ENCODE measurements at regions not wholly inside any gene's neighbourhood (a gene's known extent, or its start where the extent isn't known, plus 50 kb on each side); places are given as distances from the start of the nearest gene placed in this dataset.

- TF ChIP-seq REST (IDR thresholded peaks at IDR 0.05; ENCODE audit: low read depth, low read length) = no peak
- no peak for TF ChIP-seq MXI1 (IDR thresholded peaks at IDR 0.05; ENCODE audit: low read depth, low read length)
- no peak for TF ChIP-seq EZH2phosphoT487 (IDR thresholded peaks at IDR 0.05; ENCODE audit: borderline replicate concordance, low read depth)
- TF ChIP-seq, protein P1, sequence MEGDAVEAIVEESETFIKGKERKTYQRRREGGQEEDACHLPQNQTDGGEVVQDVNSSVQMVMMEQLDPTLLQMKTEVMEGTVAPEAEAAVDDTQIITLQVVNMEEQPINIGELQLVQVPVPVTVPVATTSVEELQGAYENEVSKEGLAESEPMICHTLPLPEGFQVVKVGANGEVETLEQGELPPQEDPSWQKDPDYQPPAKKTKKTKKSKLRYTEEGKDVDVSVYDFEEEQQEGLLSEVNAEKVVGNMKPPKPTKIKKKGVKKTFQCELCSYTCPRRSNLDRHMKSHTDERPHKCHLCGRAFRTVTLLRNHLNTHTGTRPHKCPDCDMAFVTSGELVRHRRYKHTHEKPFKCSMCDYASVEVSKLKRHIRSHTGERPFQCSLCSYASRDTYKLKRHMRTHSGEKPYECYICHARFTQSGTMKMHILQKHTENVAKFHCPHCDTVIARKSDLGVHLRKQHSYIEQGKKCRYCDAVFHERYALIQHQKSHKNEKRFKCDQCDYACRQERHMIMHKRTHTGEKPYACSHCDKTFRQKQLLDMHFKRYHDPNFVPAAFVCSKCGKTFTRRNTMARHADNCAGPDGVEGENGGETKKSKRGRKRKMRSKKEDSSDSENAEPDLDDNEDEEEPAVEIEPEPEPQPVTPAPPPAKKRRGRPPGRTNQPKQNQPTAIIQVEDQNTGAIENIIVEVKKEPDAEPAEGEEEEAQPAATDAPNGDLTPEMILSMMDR (IDR thresholded peaks at IDR 0.05) = no peak
- TF ChIP-seq USF2 (IDR thresholded peaks at IDR 0.05; ENCODE audit: borderline replicate concordance, low read depth, low read length) = no peak
- TF ChIP-seq, protein P2, sequence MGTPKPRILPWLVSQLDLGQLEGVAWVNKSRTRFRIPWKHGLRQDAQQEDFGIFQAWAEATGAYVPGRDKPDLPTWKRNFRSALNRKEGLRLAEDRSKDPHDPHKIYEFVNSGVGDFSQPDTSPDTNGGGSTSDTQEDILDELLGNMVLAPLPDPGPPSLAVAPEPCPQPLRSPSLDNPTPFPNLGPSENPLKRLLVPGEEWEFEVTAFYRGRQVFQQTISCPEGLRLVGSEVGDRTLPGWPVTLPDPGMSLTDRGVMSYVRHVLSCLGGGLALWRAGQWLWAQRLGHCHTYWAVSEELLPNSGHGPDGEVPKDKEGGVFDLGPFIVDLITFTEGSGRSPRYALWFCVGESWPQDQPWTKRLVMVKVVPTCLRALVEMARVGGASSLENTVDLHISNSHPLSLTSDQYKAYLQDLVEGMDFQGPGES (IDR thresholded peaks at IDR 0.05; ENCODE audit: low read depth, low read length) = no peak
- no peak for TF ChIP-seq TAF1 (IDR thresholded peaks at IDR 0.05; ENCODE audit: borderline replicate concordance, low read depth, low read length)
- TF ChIP-seq EP300 (IDR thresholded peaks at IDR 0.05; ENCODE audit: borderline replicate concordance in 1 of 2, low read depth in 1 of 2, low read length in 1 of 2) = no peak
- TF ChIP-seq YY1 (IDR thresholded peaks at IDR 0.05; ENCODE audit: low read depth) = no peak
- TF ChIP-seq SIN3A (IDR thresholded peaks at IDR 0.05; ENCODE audit: borderline replicate concordance, low read depth, low read length) = no peak
- TF ChIP-seq CHD2 (IDR thresholded peaks at IDR 0.05; ENCODE audit: low read length, partially characterized antibody) = no peak
- TF ChIP-seq FOSL2 (IDR thresholded peaks at IDR 0.05; ENCODE audit: borderline replicate concordance, low read depth) = no peak
- TF ChIP-seq, protein P3, sequence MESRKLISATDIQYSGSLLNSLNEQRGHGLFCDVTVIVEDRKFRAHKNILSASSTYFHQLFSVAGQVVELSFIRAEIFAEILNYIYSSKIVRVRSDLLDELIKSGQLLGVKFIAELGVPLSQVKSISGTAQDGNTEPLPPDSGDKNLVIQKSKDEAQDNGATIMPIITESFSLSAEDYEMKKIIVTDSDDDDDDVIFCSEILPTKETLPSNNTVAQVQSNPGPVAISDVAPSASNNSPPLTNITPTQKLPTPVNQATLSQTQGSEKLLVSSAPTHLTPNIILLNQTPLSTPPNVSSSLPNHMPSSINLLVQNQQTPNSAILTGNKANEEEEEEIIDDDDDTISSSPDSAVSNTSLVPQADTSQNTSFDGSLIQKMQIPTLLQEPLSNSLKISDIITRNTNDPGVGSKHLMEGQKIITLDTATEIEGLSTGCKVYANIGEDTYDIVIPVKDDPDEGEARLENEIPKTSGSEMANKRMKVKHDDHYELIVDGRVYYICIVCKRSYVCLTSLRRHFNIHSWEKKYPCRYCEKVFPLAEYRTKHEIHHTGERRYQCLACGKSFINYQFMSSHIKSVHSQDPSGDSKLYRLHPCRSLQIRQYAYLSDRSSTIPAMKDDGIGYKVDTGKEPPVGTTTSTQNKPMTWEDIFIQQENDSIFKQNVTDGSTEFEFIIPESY (IDR thresholded peaks at IDR 0.05; ENCODE audit: borderline replicate concordance, low read depth) = no peak
Measured at GRCh38 chr14:49036984-49037516, 549.1 kb downstream of the RPS29 start.

Measured in SK-N-SH (cell line).